DOHH2 (cell line): ENCODE measurements at regions not wholly inside any gene's neighbourhood (a gene's known extent, or its start where the extent isn't known, plus 50 kb on each side); places are given as distances from the start of the nearest gene placed in this dataset.

Experiments used
- H3F3A ChIP-seq: fragments of 200-600 bp; sonication (generic), shearing (Covaris generic); 2 replicates; pipeline ENCODE4 v1.6.0; 2016; ENCODE audit warnings: antibody characterized with exemption, mild to moderate bottlenecking; ENCODE audit not compliant: control insufficient read depth, insufficient read depth
- H3K27ac ChIP-seq: fragments of 200-600 bp; sonication (generic); 2 replicates; pipeline ENCODE4 v1.5.1; 2014; ENCODE audit warnings: low read depth, mild to moderate bottlenecking, low read length, moderate library complexity
- H3K27me3 ChIP-seq: fragments of 200-600 bp; sonication (generic); 2 replicates; pipeline ENCODE4 v1.6.1; 2014; ENCODE audit warnings: mild to moderate bottlenecking, low read length, mixed read lengths; ENCODE audit not compliant: control insufficient read depth
- H3K36me3 ChIP-seq: fragments of 200-600 bp; sonication (generic); 2 replicates; pipeline ENCODE4 v1.6.1; 2014; ENCODE audit warnings: mild to moderate bottlenecking, low read length, moderate library complexity, mixed read lengths; ENCODE audit not compliant: control insufficient read depth
- H3K4me1 ChIP-seq: fragments of 200-600 bp; sonication (generic); 2 replicates; pipeline ENCODE4 v1.6.1; 2014; ENCODE audit warnings: mild to moderate bottlenecking, low read length, mixed read lengths; ENCODE audit not compliant: control insufficient read depth
- H3K4me2 ChIP-seq: fragments of 200-600 bp; sonication (generic); 2 replicates; pipeline ENCODE4 v1.6.0; 2014; ENCODE audit warnings: mild to moderate bottlenecking, low read length, moderate library complexity
- H3K4me3 ChIP-seq: fragments of 200-600 bp; sonication (generic); 2 replicates; pipeline ENCODE4 v1.5.1; 2014; ENCODE audit warnings: mild to moderate bottlenecking, low read length, mixed read lengths
- H3K79me2 ChIP-seq: fragments of 200-600 bp; sonication (generic); 2 replicates; pipeline ENCODE4 v1.6.1; 2014; ENCODE audit warnings: mild to moderate bottlenecking, low read length, mixed read lengths; ENCODE audit not compliant: control insufficient read depth
- H3K9me2 ChIP-seq: fragments of 200-600 bp; sonication (generic); replicated peaks from 2 replicates; pipeline ENCODE4 v1.6.1; 2014; ENCODE audit warnings: mild to moderate bottlenecking, low read length, mixed read lengths; ENCODE audit not compliant: control insufficient read depth
- H3K9me3 ChIP-seq: fragments of 200-600 bp; sonication (generic); 2 replicates; pipeline ENCODE4 v1.6.1; 2014; ENCODE audit warnings: antibody characterized with exemption, low read length, mixed read lengths; ENCODE audit not compliant: control insufficient read depth, insufficient read depth
- H4K20me1 ChIP-seq: fragments of 200-600 bp; sonication (generic); 2 replicates; pipeline ENCODE4 v1.6.0; 2014; ENCODE audit warnings: low read depth, mild to moderate bottlenecking, antibody characterized with exemption, low read length, moderate library complexity; ENCODE audit not compliant: control insufficient read depth, insufficient read depth
- EZH2phosphoT487 ChIP-seq: fragments of 200-600 bp; sonication (generic); IDR thresholded peaks from 2 replicates; pipeline ENCODE4 v1.6.1; 2017; ENCODE audit warnings: borderline replicate concordance, mild to moderate bottlenecking, antibody characterized with exemption, low read length, moderate library complexity, mixed read lengths
- TF ChIP-seq, protein P1 (sequence below): fragments of 200-600 bp; sonication (generic); IDR thresholded peaks from one replicate; pipeline ENCODE4 v1.5.1; 2014; ENCODE audit warnings: antibody characterized with exemption, mild to moderate bottlenecking, low read depth, low read length; ENCODE audit not compliant: poor library complexity, severe bottlenecking

DNA sequence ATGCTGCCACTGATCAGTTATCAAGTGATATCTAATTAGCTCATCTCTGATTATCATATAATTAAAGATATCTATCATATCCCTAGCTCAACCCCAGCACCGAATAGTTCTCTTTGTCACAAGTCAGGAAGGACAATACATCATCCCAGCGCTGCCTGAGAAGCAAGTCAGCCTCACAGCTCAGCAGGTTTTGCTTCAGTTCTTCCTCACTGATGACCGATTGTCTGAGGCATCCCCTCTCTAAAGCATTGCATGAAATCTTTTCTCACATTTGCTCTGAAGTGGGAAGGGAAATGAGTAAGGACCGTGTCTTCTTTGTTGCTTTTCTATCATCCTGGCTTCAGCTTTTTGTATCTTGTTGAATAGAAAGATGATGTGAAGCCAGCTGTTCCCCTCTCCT, 247.9 kb downstream of the CMPK2 start:
- Histone ChIP-seq H3K9me2 (no peaks in the 10 kb centered on the region), H3F3A (no peaks in the 10 kb centered on the region), H3K4me3 (no peak overlapping the region), H3K9me3 (0 out of 2 replicates have a peak, but pooled peaks cover under 1% of the 10 kb centered on the region), H3K27me3 (no peaks in the 10 kb centered on the region), H3K27ac (no peak overlapping the region), H4K20me1 (no peaks in the 10 kb centered on the region), H3K4me1 (no peaks in the 10 kb centered on the region), H3K79me2 (no peaks in the 10 kb centered on the region), H3K4me2 (no peak overlapping the region), H3K36me3 (no peaks in the 10 kb centered on the region)
- no peak for TF ChIP-seq EZH2phosphoT487
- TF ChIP-seq, protein P1, sequence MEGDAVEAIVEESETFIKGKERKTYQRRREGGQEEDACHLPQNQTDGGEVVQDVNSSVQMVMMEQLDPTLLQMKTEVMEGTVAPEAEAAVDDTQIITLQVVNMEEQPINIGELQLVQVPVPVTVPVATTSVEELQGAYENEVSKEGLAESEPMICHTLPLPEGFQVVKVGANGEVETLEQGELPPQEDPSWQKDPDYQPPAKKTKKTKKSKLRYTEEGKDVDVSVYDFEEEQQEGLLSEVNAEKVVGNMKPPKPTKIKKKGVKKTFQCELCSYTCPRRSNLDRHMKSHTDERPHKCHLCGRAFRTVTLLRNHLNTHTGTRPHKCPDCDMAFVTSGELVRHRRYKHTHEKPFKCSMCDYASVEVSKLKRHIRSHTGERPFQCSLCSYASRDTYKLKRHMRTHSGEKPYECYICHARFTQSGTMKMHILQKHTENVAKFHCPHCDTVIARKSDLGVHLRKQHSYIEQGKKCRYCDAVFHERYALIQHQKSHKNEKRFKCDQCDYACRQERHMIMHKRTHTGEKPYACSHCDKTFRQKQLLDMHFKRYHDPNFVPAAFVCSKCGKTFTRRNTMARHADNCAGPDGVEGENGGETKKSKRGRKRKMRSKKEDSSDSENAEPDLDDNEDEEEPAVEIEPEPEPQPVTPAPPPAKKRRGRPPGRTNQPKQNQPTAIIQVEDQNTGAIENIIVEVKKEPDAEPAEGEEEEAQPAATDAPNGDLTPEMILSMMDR: no peak

DNA sequence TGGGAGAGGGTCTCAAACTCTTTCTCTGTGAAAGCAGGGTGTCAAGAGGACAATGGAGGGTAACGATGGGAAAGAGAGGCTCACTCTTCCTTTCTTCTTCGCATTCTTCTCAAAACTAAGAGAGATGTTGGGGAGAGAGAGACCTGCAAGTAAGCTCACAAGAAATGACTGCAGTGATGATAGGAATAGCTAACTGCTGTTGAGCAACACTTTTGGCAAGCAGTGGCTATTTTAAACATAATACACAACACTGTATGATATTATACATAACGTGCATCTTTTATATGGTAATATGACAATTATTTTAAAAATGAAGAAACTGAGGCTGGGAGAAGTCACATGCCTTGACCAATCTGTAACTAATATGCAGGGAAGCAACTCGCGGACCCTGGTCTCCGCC, 247.5 kb downstream of the CMPK2 start:
- no peaks in the 10 kb centered on the region for H3K79me2 ChIP-seq
- no peaks in the 10 kb centered on the region for H3K27me3 ChIP-seq
- H3F3A ChIP-seq: no peaks in the 10 kb centered on the region
- H3K27ac ChIP-seq: no peak overlapping the region
- H3K4me1 ChIP-seq: no peaks in the 10 kb centered on the region
- H3K4me3 ChIP-seq: no peak overlapping the region
- no peaks in the 10 kb centered on the region for H4K20me1 ChIP-seq
- H3K36me3 ChIP-seq: no peaks in the 10 kb centered on the region
- H3K9me3 ChIP-seq: no peaks in the 10 kb centered on the region
- no peak overlapping the region for H3K4me2 ChIP-seq
- no peaks in the 10 kb centered on the region for H3K9me2 ChIP-seq
- TF ChIP-seq, protein P1: no peak
- no peak for TF ChIP-seq EZH2phosphoT487

DNA sequence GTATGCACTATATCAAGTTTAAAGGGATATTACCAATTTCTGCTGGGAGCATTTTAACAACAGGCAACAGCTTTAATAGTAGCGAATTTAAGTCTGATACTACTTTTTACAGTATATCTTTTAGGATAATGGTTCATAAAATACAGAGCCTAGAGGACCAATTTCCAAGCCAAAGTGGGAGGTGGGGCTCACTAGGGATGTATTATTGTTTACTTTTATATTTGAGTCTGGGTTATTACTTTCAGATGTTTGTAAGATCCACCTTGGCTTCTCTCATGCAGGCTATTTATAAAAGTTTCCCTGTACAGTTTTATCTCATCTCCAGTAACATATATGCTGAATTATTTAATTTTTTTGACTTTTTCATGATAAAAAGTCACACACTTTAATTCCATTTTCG, 242.0 kb downstream of the CMPK2 start:
- Histone ChIP-seq H3K9me3 (no peaks in the 10 kb centered on the region), H3K79me2 (no peaks in the 10 kb centered on the region), H3K27ac (no peak overlapping the region), H3K4me2 (no peak overlapping the region), H3K4me1 (no peaks in the 10 kb centered on the region), H3F3A (no peaks in the 10 kb centered on the region), H3K4me3 (no peak overlapping the region), H4K20me1 (no peaks in the 10 kb centered on the region), H3K36me3 (no peaks in the 10 kb centered on the region), H3K9me2 (no peaks in the 10 kb centered on the region), H3K27me3 (no peaks in the 10 kb centered on the region)
- TF ChIP-seq EZH2phosphoT487: no peak
- TF ChIP-seq, protein P1: no peak
